ENCODE measurements at regions not wholly inside any gene's neighbourhood (a gene's known extent, or its start where the extent isn't known, plus 50 kb on each side); places are given as distances from the start of the nearest gene placed in this dataset.
"Not testable (repeated sequence)": the region's sequence is repeated elsewhere in the genome, so short reads cannot be mapped to it uniquely, and the experiment has no call there.

DNA sequence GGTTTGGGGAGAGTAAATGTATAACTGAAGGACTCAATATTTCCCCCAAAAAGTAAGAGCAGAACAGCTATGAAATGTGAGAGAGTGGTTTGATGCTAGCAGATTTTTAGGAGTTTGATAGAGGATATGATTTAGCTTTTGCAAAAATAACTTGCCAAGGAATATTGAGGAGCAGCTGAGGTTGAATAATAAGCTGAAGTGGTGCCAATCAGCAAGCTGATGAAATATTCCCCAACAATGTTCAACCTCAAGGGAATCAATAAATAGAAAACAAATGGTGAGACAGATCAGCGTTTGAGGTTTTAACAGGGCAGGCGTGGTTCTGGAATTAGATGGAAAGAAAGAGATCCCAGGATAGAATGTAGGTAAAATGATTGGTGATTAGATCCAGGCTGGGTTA lies 413.4 kb upstream of the ADAMTS5 start:
- FAIRE-seq, result no peak

- no peak for FAIRE-seq
These were observed 412.5 kb upstream of the ADAMTS5 start for GRCh38 chr21:27379354-27379753.

GRCh38 chr21:27372381-27372780 lies 405.5 kb upstream of the ADAMTS5 start:
- FAIRE-seq, result no peak

DNA sequence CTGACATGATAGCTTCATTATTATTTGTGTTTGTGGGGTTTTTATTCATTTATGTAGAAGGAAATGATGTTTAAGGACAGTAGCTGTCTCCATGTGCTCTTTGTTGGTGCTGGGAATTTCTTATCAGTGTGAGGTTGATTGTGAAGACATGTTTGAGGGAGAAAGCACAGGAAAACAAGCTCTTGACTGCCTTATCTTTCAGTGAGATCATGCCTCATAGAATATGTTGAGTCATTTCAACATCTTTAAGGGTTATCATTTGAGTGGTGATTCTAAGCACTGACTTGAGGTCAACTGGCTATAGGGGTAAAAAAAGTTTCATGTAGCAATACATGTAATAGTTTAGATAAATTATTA lies 405.1 kb upstream of the ADAMTS5 start:
- no peak for FAIRE-seq

DNA sequence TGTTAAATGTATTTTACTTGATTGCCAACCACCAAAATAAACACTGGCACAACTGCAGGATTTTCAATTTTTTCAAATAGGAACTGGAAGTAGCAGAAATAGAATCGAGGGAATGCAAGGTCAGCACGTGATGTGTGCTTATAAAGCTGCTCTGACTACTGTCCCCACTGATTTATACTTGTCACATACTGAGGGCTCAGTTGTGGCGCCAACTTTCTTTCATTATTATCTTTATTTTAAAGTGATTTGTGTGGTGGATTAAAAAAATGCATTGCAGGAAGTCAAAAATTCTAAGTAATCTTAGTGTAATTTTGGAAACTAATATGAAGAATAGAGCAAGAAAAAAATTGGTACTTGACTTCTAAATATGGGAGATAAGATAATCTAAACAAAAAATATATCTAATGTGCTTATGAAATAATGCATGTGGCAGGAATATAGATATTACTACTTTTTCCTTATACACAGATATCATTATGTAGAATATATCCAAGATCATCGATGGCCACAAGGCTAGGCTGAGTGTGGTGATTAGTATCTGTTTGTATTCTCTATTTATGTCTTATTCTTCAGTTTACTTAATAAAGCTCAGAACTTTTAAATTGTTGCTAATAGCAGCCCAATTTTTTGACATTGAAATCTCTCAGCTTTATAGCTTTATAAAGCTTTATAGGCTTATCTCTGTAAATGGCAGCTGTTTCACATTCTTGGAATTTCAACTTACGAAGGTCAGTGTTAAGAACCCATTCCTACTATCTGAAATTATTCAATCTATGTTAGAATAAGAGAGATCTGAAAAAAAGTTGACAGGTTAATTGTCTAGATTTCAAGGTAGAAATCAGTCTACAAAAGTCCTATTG lies 404.5 kb upstream of the ADAMTS5 start:
- FAIRE-seq, result no peak

DNA sequence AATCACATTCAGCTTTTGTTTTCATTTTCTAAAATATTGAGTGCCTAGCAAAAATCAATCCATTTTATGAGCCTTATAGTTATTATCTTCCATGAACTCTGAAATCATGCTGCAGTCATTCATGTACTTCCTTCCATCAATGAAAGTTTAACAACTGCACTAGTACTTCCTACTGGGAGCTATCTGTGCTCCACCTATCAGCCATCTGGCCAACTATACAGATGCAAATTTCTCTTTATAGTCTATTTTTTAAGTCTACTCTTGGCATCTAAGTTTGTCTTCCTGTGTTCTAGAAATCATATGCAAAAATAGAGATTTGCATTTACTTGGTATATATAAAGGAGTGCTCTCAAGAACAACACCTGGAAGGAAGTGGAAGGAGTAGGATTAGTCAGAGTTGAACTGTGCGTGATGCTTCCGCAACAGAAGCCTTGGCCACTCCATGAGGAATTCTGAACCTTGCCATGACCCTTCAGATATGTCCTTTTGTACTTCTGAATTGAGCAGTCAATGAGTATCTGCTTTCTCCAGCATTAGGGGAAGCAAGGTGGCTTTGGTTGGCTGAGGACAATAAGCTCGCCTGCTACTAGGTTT lies 403.2 kb upstream of the ADAMTS5 start:
- FAIRE-seq, result no peak

DNA sequence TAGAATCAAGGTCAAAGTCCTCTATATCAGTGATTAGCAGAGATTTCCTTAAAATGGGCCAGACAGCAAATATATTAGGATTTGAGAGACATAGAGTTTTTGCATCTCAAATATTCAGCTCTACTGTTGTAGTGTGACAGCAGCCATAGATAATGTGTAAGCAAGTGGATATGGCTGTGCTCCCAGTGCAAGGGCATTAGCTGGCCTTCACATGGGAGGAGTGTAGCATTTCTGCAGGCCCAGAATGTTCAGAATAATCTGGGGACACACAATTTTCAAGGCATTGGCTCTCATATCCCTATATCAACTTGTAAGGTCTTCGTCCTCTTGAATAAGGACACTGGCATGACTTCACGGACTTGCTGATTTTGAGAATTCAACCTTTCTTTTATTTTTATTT lies 402.3 kb upstream of the ADAMTS5 start:
- FAIRE-seq, result no peak

GRCh38 chr21:27366646-27367235 lies 399.9 kb upstream of the ADAMTS5 start:
- no peak for FAIRE-seq

DNA sequence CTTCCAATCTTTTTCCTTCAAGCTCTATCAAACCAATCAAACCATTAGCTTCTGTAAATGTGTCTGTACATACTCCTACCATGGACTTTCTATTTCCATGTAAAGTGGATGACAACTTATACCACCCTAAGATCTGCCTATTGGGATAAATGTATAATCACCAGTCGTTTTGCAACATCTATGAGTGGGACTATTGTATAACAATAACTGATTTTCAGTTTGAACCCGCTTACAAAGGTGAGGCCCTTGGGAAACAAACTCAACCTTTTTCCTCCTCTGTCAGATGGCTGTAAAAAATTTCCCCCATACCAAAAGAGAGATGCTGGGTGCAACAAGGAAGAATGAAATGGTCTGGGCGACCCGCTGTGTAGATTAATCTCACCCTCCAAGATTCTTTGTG lies 399.1 kb upstream of the ADAMTS5 start:
- no peak for FAIRE-seq

DNA sequence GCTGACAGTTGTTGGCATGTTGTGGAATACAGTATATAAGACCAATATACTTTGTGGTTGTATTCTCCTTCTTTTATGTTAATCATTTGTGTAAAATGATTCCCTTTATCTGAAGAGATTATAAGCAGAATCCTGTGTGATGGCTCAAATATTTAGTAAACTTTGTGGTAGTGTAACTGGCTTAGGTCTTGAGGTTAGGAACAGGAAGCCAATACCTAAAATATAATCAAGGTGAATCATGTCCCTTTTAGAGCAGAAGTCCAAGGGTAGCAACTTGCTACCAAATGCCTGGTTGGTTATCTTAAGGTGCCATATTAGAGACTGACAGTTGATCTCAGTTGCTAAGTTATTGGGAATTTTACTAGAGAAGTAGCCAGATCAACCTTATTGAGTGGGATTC lies 398.5 kb upstream of the ADAMTS5 start:
- no peak for FAIRE-seq

DNA sequence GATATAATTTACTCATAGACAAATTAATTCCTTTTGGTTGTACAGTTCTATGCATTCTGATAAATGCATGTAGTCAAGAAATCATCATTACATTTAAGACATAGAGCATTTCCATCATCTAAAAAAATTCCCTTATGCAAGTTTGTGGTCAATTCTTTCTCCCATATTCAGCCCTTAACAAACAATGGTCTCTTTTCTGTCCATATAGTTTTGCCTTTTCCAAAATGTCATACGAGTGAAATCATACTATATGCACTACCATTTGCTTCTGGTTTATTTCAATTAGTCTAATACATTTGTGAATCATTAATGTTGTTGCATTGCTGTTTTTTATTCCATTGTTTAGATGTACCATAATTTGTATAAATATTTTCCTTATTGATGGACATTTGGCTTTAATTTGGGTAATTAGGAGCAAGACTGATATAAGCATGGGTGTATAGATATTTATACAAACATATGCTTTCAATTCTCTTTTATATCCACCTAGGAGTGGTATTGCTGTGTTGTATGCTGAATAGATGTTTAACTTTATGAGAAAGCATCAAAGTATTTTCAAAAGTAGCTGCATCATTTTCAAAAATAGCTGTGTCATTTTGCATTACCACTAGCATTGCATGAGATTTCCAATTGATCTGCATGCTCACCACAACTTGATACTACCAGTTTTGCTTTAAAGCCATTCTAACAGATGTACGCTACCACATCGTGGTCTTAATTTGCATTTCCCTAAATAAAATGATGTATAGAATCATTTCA lies 397.0 kb upstream of the ADAMTS5 start:
- FAIRE-seq, result no peak

DNA sequence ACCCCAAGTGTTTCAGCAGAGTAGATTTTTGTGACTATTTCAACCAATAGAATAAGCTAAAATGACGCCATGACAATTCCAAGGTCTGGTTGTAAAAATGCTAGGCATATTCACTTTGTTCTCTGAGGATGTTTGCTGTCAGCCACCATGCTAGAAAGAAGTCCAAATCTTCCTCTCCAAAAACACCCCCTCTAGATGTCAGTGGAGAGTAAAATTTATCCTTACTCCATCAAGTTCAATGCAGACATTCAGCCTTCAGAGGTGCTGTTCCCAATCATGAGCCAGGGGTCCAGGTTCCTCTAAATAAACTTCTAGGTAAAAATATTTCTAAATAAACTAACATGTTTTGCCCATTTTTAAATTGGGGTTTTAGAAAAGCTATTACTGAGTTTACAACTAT lies 395.4 kb upstream of the ADAMTS5 start:
- FAIRE-seq, result no peak

DNA sequence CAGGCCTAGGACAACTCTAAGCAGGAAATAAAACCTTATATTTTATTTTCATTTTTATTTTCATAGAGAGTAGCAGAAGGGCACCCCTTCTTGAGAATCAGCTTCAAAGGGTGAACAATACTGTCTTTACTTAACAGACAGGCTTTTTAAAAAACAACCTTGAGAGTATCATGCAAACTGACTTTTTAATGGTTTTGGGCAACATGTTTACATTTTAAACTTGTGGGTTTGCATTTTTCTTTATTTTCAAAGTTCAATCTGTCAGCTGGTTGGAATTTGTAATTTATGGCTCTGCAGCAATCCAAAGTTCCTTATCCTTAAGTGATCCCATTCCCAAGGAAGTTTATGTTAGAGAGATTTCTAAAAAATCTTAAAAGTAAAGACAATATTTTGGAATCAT lies 392.3 kb upstream of the ADAMTS5 start:
- no peak for FAIRE-seq

DNA sequence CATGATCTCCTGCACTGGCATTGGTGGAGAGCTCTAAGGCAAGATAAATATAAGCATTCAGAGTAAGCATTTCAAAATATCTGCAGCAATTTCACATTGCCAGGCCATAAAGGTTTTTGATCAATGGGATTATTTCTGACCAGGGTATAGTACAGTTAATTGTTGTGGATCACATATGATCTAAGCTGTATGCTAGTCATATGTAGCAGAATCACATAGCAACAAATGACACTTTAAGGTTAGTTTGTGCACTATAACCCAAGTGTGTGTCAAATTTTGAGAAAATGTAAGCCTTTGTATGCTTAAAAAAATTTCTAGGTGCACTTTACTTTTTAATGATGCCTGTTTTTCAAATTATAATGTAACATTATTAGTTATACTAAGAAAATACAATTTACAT lies 386.0 kb upstream of the ADAMTS5 start:
- FAIRE-seq, result no peak

DNA sequence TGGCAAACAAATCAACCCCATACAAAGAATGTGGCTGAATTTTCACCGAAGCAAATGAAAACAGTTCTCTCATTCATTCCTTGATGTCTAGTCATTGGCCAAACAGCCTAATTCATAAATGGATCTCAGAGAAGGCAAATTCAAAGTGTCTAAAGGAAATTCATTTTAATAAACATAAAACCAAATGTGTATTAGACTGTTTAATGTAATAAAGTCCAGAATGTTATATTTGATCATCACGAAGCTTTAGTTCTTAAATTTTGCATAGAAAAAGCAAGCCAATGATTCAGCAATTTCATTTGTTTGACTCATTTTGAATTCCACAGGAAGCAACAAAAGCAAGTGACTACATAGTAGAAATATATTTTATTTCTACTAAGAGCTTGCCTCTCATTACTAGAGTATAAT lies 379.2 kb upstream of the ADAMTS5 start:
- no peak for FAIRE-seq

DNA sequence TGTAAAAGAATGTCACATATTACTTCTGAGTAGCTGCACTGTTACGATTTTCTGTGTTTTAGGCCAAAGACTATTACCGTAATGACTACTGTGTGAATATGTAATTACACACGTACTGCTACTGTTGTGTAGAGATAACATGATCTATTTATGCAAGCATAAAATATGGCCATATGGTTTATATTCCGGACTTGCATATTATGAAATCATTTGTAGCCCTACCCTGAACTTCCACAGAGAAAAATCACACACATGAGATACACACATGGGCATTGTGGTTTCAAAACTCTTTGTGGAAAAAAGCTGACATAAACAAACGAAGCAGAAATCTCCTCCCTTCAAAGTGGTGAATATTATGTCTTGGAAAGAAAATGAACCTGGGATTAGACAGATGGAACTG lies 373.0 kb upstream of the ADAMTS5 start:
- no peak for FAIRE-seq

DNA sequence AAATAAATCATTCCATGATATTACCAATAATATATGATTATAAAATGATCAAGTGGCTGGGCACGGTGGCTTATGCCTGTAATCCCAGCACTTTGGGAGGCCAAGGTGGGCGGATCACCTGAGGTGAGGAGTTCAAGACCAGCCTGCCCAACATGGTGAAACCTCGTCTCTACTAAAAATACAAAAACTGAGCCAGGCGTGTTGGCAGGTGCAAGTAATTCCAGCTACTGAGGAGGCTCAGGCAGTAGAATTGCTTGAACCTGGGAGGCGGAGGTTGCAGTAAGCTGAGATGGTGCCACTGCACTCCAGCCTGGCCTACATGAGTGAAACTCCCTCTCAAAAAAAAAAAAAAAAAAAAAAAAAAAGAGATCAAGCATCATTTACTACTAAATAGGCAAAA lies 371.1 kb upstream of the ADAMTS5 start:
- FAIRE-seq, result not testable (repeated sequence)

GRCh38 chr21:27333096-27333495 lies 366.2 kb upstream of the ADAMTS5 start:
- no peak for FAIRE-seq

- no peak for FAIRE-seq
These were observed 362.5 kb upstream of the ADAMTS5 start for GRCh38 chr21:27329255-27329851.

- FAIRE-seq, result no peak
These were observed 359.4 kb upstream of the ADAMTS5 start for GRCh38 chr21:27326301-27326700.

DNA sequence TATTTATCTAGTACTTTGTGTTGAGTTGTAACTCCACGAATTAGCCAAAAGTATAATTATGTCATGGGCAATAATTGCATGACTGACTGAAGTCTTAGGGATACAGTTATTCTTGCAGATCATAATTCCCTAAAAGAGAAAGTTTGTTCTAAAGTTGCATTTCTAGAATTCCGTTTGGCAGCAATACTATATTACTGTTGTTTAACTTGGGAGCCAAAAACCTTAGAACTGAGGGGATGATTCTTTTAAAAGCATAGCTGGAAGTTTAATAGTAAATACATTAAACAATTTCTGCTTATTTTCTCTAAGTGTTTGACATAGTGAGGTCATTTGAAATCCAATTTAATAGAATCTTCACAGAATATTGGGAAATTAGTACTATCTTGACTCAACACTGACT lies 356.4 kb upstream of the ADAMTS5 start:
- no peak for FAIRE-seq

GRCh38 chr21:27321791-27322190 lies 354.9 kb upstream of the ADAMTS5 start:
- FAIRE-seq, result no peak

DNA sequence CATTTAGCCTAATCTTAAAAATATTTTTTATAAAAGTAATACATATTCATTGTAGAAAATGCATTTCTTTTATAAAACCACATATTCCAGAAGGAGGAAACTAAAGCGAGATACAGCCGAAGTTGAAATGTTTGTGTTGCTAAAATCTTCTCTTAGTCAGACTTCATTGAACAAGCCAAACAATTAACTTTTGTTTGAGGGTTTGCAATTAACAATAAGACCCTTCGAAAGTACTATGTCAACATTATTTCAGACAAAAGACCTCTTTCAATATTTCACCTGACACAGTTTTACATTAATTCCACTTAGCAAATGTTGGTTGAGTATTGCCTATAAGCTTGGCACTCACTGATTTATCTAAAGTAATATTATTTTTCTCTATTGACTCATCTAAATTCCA lies 354.0 kb upstream of the ADAMTS5 start:
- no peak for FAIRE-seq

Data from islet of Langerhans (tissue), 1 donor.